ENCODE measurements at regions not wholly inside any gene's neighbourhood (a gene's known extent, or its start where the extent isn't known, plus 50 kb on each side); places are given as distances from the start of the nearest gene placed in this dataset.

DNA sequence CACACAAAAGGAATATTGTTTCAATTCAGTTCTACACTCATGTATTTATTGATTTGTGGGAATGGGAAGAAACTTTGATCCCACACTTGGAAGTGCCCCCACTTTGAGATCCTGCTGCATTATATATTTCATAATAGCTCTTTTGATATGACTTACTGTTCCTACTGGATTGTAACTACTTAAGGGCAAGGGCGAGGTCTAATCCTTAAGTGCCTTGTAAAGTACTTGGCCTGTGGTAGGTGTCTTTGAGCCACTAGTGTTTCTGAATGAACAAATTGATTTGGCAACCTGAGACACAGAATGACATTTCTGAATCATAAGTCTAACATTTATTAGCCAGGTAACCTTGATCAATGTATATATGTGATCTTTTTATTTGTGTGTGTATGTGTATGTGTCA is 767.2 kb downstream of the RAB28 start:
- Histone ChIP-seq H3K27me3 (replicated peaks in 1 of 4; ENCODE audit: control insufficient read depth in 3 of 4, extremely low read depth in 1 of 4, insufficient read depth in 3 of 4, low read length in 3 of 4) (no peaks in the 10 kb centered on the region), H3K18ac (ENCODE audit: extremely low read depth, low read length) (no peak overlapping the region), H3K23me2 (ENCODE audit: low read depth, low read length) (no peaks in the 10 kb centered on the region), H4K8ac (ENCODE audit: extremely low read depth, insufficient read depth, low read length) (no peak overlapping the region), H3K9me3 (ENCODE audit: insufficient read depth in 2 of 2, low read depth in 1 of 2, low read length in 1 of 2) (no peaks in the 10 kb centered on the region), H3K4me1 (replicated peaks in 1 of 4; ENCODE audit: control insufficient read depth in 3 of 4, insufficient read depth in 4 of 4, low read length in 3 of 4) (no peaks in the 10 kb centered on the region), H3K23ac (ENCODE audit: insufficient read length) (no peak overlapping the region), H3K79me1 (ENCODE audit: low read depth, low read length) (no peaks in the 10 kb centered on the region), H3K79me2 (ENCODE audit: control insufficient read depth in 1 of 2, insufficient read depth in 2 of 2, low read length in 2 of 2) (no peaks in the 10 kb centered on the region), H2BK20ac (ENCODE audit: low read length) (no peak overlapping the region), H2AFZ (ENCODE audit: low read length) (no peak overlapping the region), H2BK15ac (ENCODE audit: low read length) (no peak overlapping the region), H3K56ac (replicated peaks; ENCODE audit: insufficient read length, low read depth, low read length) (no peak overlapping the region), H3K4ac (replicated peaks; ENCODE audit: insufficient read length, low read depth, low read length) (no peak overlapping the region), H3K9ac (replicated peaks in 1 of 4; ENCODE audit: extremely low read depth in 1 of 4, low read depth in 3 of 4, low read length in 3 of 4) (no peak overlapping the region), H4K20me1 (replicated peaks in 1 of 2; ENCODE audit: control insufficient read depth in 1 of 2, insufficient read depth in 2 of 2, low read length in 2 of 2) (no peaks in the 10 kb centered on the region), H3K14ac (ENCODE audit: insufficient read length) (no peak overlapping the region), H3K36me3 (ENCODE audit: control insufficient read depth in 2 of 4, insufficient read depth in 4 of 4, low read length in 3 of 4) (no peaks in the 10 kb centered on the region), H2BK120ac (replicated peaks; ENCODE audit: low read depth, low read length) (no peak overlapping the region), H3K4me2 (ENCODE audit: insufficient read depth in 1 of 2, low read depth in 2 of 2, low read length in 2 of 2) (no peak overlapping the region), H3K4me3 (ENCODE audit: extremely low read depth in 1 of 4, insufficient read depth in 2 of 4, low read depth in 3 of 4, low read length in 4 of 4) (no peak overlapping the region), H2BK12ac (ENCODE audit: low read depth, low read length) (no peak overlapping the region), H2BK5ac (ENCODE audit: low read depth, low read length) (no peak overlapping the region), H4K5ac (ENCODE audit: insufficient read length, low read depth, low read length) (no peak overlapping the region), H3K27ac (ENCODE audit: low read depth, low read length) (no peak overlapping the region), H4K91ac (replicated peaks; ENCODE audit: insufficient read length, low read length) (no peak overlapping the region), H2AK5ac (ENCODE audit: low read depth, low read length) (no peak overlapping the region)
- CTCF ChIA-PET (ENCODE audit: partially characterized antibody): interaction anchor here (0.6 to 1.3 kb wide), 2 partner anchors 19 to 61 kb away, joined by 3 read pairs; no protein-coding TSS in a partner anchor
- POLR2A ChIA-PET (ENCODE audit: partially characterized antibody): no interaction called here
- no peak for FAIRE-seq
- 94% methylated on average over 1 of the region's 1 CpG; no CpG with 5 or more reads in 1 of the 2 experiments for WGBS, 2 experiments (ENCODE audit: extremely low coverage in 1 of 2, insufficient coverage in 1 of 2, insufficient read length in 1 of 2, insufficient replicate concordance in 2 of 2, low coverage in 1 of 2, low lambda C conversion rate in 2 of 2, missing lambda C conversion rate in 1 of 2)
- no peak for DNase-seq (ENCODE audit: low read depth in 1 of 2, low spot score in 2 of 2)
- no peak for TF ChIP-seq SP4 (IDR thresholded peaks at IDR 0.05; ENCODE audit: low read length)
- no peak for TF ChIP-seq RNF2 (IDR thresholded peaks at IDR 0.05; ENCODE audit: borderline replicate concordance, low read depth, low read length, missing control alignments, poor library complexity, severe bottlenecking)
- no peak for TF ChIP-seq JUND (IDR thresholded peaks at IDR 0.05; ENCODE audit: low read length)
- no peak for TF ChIP-seq HDAC6 (IDR thresholded peaks at IDR 0.05; ENCODE audit: low read depth, low read length)
- no peak for TF ChIP-seq SIX5 (IDR thresholded peaks at IDR 0.05; ENCODE audit: low read depth, low read length)
- TF ChIP-seq ZNF274 (IDR thresholded peaks at IDR 0.05; ENCODE audit: borderline replicate concordance, extremely low read depth, low read length): no peak
- TF ChIP-seq CTBP2 (IDR thresholded peaks at IDR 0.05; ENCODE audit: borderline replicate concordance, insufficient read depth, insufficient read length, low read length): no peak
- TF ChIP-seq RAD21 (IDR thresholded peaks at IDR 0.05 in 1 of 2, conservative IDR thresholded peaks at IDR 0.05 in 1 of 2; ENCODE audit: low read depth in 2 of 2, low read length in 2 of 2): no peak
- TF ChIP-seq TAF7 (optimal IDR thresholded peaks at IDR 0.05; ENCODE audit: borderline replicate concordance, low read depth, low read length): no peak
- TF ChIP-seq HDAC2 (IDR thresholded peaks at IDR 0.05; ENCODE audit: borderline replicate concordance in 1 of 2, low read depth in 2 of 2, low read length in 2 of 2): no peak
- TF ChIP-seq SUZ12 (IDR thresholded peaks at IDR 0.05; ENCODE audit: low read length): no peak
- no peak for TF ChIP-seq NANOG (IDR thresholded peaks at IDR 0.05; ENCODE audit: insufficient read depth, low read depth, low read length, poor library complexity, severe bottlenecking)
- no peak for TF ChIP-seq RFX5 (IDR thresholded peaks at IDR 0.05; ENCODE audit: borderline replicate concordance, low read depth, low read length)
- no peak for TF ChIP-seq FOSL1 (IDR thresholded peaks at IDR 0.05; ENCODE audit: insufficient read depth, low read depth, low read length)
